ENCODE measurements at regions not wholly inside any gene's neighbourhood (a gene's known extent, or its start where the extent isn't known, plus 50 kb on each side); places are given as distances from the start of the nearest gene placed in this dataset.

- TF ChIP-seq, protein P1, sequence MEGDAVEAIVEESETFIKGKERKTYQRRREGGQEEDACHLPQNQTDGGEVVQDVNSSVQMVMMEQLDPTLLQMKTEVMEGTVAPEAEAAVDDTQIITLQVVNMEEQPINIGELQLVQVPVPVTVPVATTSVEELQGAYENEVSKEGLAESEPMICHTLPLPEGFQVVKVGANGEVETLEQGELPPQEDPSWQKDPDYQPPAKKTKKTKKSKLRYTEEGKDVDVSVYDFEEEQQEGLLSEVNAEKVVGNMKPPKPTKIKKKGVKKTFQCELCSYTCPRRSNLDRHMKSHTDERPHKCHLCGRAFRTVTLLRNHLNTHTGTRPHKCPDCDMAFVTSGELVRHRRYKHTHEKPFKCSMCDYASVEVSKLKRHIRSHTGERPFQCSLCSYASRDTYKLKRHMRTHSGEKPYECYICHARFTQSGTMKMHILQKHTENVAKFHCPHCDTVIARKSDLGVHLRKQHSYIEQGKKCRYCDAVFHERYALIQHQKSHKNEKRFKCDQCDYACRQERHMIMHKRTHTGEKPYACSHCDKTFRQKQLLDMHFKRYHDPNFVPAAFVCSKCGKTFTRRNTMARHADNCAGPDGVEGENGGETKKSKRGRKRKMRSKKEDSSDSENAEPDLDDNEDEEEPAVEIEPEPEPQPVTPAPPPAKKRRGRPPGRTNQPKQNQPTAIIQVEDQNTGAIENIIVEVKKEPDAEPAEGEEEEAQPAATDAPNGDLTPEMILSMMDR (IDR thresholded peaks at IDR 0.05; ENCODE audit: low read depth, low read length): peak; percentile 29
- DNase-seq (ENCODE audit: extremely low read depth, low read depth): no peak
Observed at GRCh38 chr6:6057442-6058053, 50.8 kb upstream of the NRN1 start.

Data from AG09319 (cell line).